ENCODE measurements at regions not wholly inside any gene's neighbourhood (a gene's known extent, or its start where the extent isn't known, plus 50 kb on each side); places are given as distances from the start of the nearest gene placed in this dataset.
"Not testable (repeated sequence)": the region's sequence is repeated elsewhere in the genome, so short reads cannot be mapped to it uniquely, and the experiment has no call there.

- no peak for DNase-seq
These were observed 1050.0 kb downstream of the TBL1XR1 start for GRCh38 chr3:176147251-176147650.

- DNase-seq = no peak
These were observed 1055.4 kb downstream of the TBL1XR1 start for GRCh38 chr3:176141837-176142236.

- no peak for DNase-seq
These were observed 1076.8 kb downstream of the TBL1XR1 start for GRCh38 chr3:176120507-176120906.

GRCh38 chr3:176119826-176120225 is 1077.5 kb downstream of the TBL1XR1 start:
- no peak for DNase-seq

GRCh38 chr3:176106380-176106779 is 1090.9 kb downstream of the TBL1XR1 start:
- DNase-seq = no peak

GRCh38 chr3:176097027-176097426 is 1100.3 kb downstream of the TBL1XR1 start:
- no peak for DNase-seq

- DNase-seq = not testable (repeated sequence)
These were observed 1103.4 kb downstream of the TBL1XR1 start for GRCh38 chr3:176093892-176094291.

- no peak for DNase-seq
These were observed 1106.6 kb downstream of the TBL1XR1 start for GRCh38 chr3:176090727-176091126.

GRCh38 chr3:176088962-176089383 is 1108.3 kb downstream of the TBL1XR1 start:
- no peak for DNase-seq

GRCh38 chr3:176087066-176087697 is 1110.1 kb downstream of the TBL1XR1 start:
- DNase-seq = no peak

GRCh38 chr3:176079785-176080184 is 1117.5 kb downstream of the TBL1XR1 start:
- no peak for DNase-seq

GRCh38 chr3:176078906-176079305 is 1118.4 kb downstream of the TBL1XR1 start:
- DNase-seq = no peak

- no peak for DNase-seq
These were observed 1121.8 kb downstream of the TBL1XR1 start for GRCh38 chr3:176075491-176075890.

GRCh38 chr3:176075046-176075445 is 1122.2 kb downstream of the TBL1XR1 start:
- no peak for DNase-seq

- no peak for DNase-seq
These were observed 1123.2 kb downstream of the TBL1XR1 start for GRCh38 chr3:176074096-176074495.

GRCh38 chr3:176071943-176072342 is 1125.3 kb downstream of the TBL1XR1 start:
- no peak for DNase-seq

- no peak for DNase-seq
These were observed 1128.5 kb downstream of the TBL1XR1 start for GRCh38 chr3:176068750-176069149.

- DNase-seq = no peak
These were observed 1138.4 kb downstream of the TBL1XR1 start for GRCh38 chr3:176058856-176059255.

- DNase-seq = no peak
These were observed 1141.4 kb downstream of the TBL1XR1 start for GRCh38 chr3:176055836-176056235.

GRCh38 chr3:176051766-176052165 is 1145.5 kb downstream of the TBL1XR1 start:
- DNase-seq = no peak

- no peak for DNase-seq
These were observed 1150.6 kb downstream of the TBL1XR1 start for GRCh38 chr3:176046703-176047102.

GRCh38 chr3:176041812-176042211 is 1155.5 kb downstream of the TBL1XR1 start:
- no peak for DNase-seq

GRCh38 chr3:176041185-176041584 is 1156.1 kb downstream of the TBL1XR1 start:
- DNase-seq = no peak

- no peak for DNase-seq
These were observed 1159.6 kb downstream of the TBL1XR1 start for GRCh38 chr3:176037636-176038035.

GRCh38 chr3:176032043-176032442 is 1165.2 kb downstream of the TBL1XR1 start:
- no peak for DNase-seq
